ENCODE measurements at regions not wholly inside any gene's neighbourhood (a gene's known extent, or its start where the extent isn't known, plus 50 kb on each side); places are given as distances from the start of the nearest gene placed in this dataset.

DNA sequence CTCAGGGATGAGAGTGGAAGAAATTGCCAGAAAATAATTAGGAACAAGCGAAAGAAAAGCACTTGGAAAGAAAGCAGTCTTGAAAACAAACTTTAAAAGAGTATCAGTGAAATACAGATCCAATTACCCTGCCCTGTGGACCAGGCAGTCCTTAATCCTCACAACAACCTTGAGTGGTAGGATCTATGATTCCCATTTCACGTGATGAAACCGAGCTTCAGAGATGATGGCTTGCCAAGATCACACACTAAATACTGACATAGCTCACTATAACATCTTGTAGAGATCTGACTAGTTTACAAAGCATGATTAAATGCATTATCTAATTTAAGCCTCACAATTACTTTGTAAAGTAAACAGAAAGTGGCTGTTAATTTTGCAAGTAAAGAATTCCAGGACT is 55.5 kb upstream of the ABCA1 start:
- no peaks in the 10 kb centered on the region for H4K20me1 ChIP-seq (ENCODE audit: insufficient read depth, low read length)
- H3K4me1 ChIP-seq (ENCODE audit: low read length): peaks cover 8% of the 10 kb centered on the region; the same call in 1 of the 2 replicates
- H2AFZ ChIP-seq (ENCODE audit: low read length): no peak overlapping the region
- H3K27ac ChIP-seq (ENCODE audit: low read length): no peak overlapping the region
- no peak overlapping the region for H3K4me3 ChIP-seq (ENCODE audit: low read length)
- H3K27me3 ChIP-seq (replicated peaks; ENCODE audit: insufficient read depth, low read length): no peaks in the 10 kb centered on the region
- no peak for DNase-seq
- H3K36me3 ChIP-seq (replicated peaks; ENCODE audit: insufficient read depth, low read length): no peaks in the 10 kb centered on the region
- no peaks in the 10 kb centered on the region for H3F3A ChIP-seq (ENCODE audit: insufficient read depth, low read length)
- TF ChIP-seq, protein P1, sequence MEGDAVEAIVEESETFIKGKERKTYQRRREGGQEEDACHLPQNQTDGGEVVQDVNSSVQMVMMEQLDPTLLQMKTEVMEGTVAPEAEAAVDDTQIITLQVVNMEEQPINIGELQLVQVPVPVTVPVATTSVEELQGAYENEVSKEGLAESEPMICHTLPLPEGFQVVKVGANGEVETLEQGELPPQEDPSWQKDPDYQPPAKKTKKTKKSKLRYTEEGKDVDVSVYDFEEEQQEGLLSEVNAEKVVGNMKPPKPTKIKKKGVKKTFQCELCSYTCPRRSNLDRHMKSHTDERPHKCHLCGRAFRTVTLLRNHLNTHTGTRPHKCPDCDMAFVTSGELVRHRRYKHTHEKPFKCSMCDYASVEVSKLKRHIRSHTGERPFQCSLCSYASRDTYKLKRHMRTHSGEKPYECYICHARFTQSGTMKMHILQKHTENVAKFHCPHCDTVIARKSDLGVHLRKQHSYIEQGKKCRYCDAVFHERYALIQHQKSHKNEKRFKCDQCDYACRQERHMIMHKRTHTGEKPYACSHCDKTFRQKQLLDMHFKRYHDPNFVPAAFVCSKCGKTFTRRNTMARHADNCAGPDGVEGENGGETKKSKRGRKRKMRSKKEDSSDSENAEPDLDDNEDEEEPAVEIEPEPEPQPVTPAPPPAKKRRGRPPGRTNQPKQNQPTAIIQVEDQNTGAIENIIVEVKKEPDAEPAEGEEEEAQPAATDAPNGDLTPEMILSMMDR (IDR thresholded peaks at IDR 0.05; ENCODE audit: low read length): no peak
- no peak for TF ChIP-seq EZH2 (optimal IDR thresholded peaks at IDR 0.05; ENCODE audit: low read depth, low read length)
- no peak for TF ChIP-seq EZH2phosphoT487 (IDR thresholded peaks at IDR 0.05; ENCODE audit: low read length)
- H3K9ac ChIP-seq (ENCODE audit: low read length): no peak overlapping the region
- no peaks in the 10 kb centered on the region for H3K79me2 ChIP-seq (ENCODE audit: low read length)
- H3K4me2 ChIP-seq (ENCODE audit: low read depth, low read length): no peak overlapping the region
- no peaks in the 10 kb centered on the region for H3K9me2 ChIP-seq (replicated peaks; ENCODE audit: insufficient read depth, low read length)
- no peaks in the 10 kb centered on the region for H3K9me3 ChIP-seq (replicated peaks; ENCODE audit: insufficient read depth, low read length)

DNA sequence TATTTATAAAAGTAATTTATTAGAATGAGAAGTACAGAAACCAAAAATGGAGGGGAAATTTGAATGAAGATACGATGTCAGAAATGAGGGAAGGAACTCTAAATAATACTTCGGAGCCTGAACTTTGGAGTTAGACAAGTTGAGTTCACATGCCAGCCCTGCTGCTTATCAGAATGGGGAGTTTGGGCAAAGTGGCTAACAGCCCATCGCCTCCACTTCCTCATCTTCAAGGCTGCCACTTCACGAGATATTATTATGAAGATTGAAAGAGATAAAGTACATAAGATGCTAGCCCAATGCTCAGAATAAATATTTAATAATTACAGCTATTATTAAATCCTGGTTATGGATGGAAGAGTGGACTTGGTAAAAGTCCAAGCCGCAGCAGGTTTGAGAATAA is 56.2 kb upstream of the ABCA1 start:
- TF ChIP-seq, protein P1 (IDR thresholded peaks at IDR 0.05; ENCODE audit: low read length): no peak
- no peak for TF ChIP-seq EZH2 (optimal IDR thresholded peaks at IDR 0.05; ENCODE audit: low read depth, low read length)
- Histone ChIP-seq H3F3A (ENCODE audit: insufficient read depth, low read length) (no peaks in the 10 kb centered on the region), H2AFZ (ENCODE audit: low read length) (no peak overlapping the region), H3K27ac (ENCODE audit: low read length) (no peak overlapping the region), H4K20me1 (ENCODE audit: insufficient read depth, low read length) (no peaks in the 10 kb centered on the region), H3K4me2 (ENCODE audit: low read depth, low read length) (no peak overlapping the region), H3K4me3 (ENCODE audit: low read length) (no peak overlapping the region), H3K9ac (ENCODE audit: low read length) (no peak overlapping the region), H3K36me3 (replicated peaks; ENCODE audit: insufficient read depth, low read length) (no peaks in the 10 kb centered on the region), H3K9me2 (replicated peaks; ENCODE audit: insufficient read depth, low read length) (no peaks in the 10 kb centered on the region), H3K27me3 (replicated peaks; ENCODE audit: insufficient read depth, low read length) (no peaks in the 10 kb centered on the region), H3K79me2 (ENCODE audit: low read length) (no peaks in the 10 kb centered on the region), H3K4me1 (ENCODE audit: low read length) (peaks cover 8% of the 10 kb centered on the region; the same call in 1 of the 2 replicates), H3K9me3 (replicated peaks; ENCODE audit: insufficient read depth, low read length) (no peaks in the 10 kb centered on the region)
- no peak for DNase-seq

DNA sequence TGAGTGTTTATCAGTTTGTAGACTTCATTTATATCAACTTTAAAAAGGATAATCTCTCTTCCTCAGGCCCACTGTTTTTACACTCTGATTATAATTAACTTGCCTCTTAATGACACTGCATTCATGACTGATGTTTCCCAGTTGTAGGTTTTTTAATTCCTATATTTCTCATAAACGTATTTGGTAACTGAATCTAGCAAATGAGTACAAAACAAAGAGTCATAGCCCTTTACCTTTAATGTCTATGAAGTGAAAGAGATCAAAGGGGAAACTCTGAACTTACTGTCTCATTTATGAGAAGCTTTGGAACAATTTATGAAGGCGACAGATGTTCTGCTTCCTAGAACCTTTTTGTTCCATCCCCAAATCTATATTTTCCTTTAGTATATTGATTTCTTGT is 56.6 kb upstream of the ABCA1 start:
- Histone ChIP-seq H3K4me2 (ENCODE audit: low read depth, low read length) (no peak overlapping the region), H3K9me3 (replicated peaks; ENCODE audit: insufficient read depth, low read length) (no peaks in the 10 kb centered on the region), H3K9ac (ENCODE audit: low read length) (no peak overlapping the region), H3K9me2 (replicated peaks; ENCODE audit: insufficient read depth, low read length) (no peaks in the 10 kb centered on the region), H3K27me3 (replicated peaks; ENCODE audit: insufficient read depth, low read length) (no peaks in the 10 kb centered on the region), H2AFZ (ENCODE audit: low read length) (no peak overlapping the region), H3K4me1 (ENCODE audit: low read length) (peaks cover 8% of the 10 kb centered on the region; the same call in 1 of the 2 replicates), H3K4me3 (ENCODE audit: low read length) (no peak overlapping the region), H3K36me3 (replicated peaks; ENCODE audit: insufficient read depth, low read length) (no peaks in the 10 kb centered on the region), H3K27ac (ENCODE audit: low read length) (no peak overlapping the region), H4K20me1 (ENCODE audit: insufficient read depth, low read length) (no peaks in the 10 kb centered on the region), H3K79me2 (ENCODE audit: low read length) (no peaks in the 10 kb centered on the region), H3F3A (ENCODE audit: insufficient read depth, low read length) (no peaks in the 10 kb centered on the region)
- no peak for DNase-seq
- no peak for TF ChIP-seq EZH2 (optimal IDR thresholded peaks at IDR 0.05; ENCODE audit: low read depth, low read length)

DNA sequence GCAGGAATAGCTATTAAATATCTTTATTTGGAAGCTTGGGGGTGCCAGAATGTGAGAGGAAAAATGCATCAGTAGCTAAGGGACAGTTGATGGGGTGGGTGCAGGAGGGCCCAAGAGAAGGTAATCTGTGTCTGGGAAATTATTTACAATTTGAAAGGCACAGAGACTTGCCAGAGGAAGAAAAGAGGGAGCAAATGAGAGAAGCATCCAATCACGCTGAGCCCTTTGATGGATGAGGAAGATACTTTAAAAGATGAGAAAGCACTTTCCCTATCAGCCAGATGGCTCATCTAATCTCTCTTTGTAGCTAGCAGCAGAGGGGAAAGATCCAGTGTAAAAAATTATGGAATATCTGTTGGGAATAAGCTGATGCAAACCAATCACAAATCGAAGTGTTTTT is 57.0 kb upstream of the ABCA1 start:
- H3K9me2 ChIP-seq (replicated peaks; ENCODE audit: insufficient read depth, low read length): no peaks in the 10 kb centered on the region
- no peaks in the 10 kb centered on the region for H3K36me3 ChIP-seq (replicated peaks; ENCODE audit: insufficient read depth, low read length)
- peaks cover 9% of the 10 kb centered on the region; the same call in 1 of the 2 replicates for H3K4me1 ChIP-seq (ENCODE audit: low read length)
- no peak overlapping the region for H3K27ac ChIP-seq (ENCODE audit: low read length)
- no peaks in the 10 kb centered on the region for H3K9me3 ChIP-seq (replicated peaks; ENCODE audit: insufficient read depth, low read length)
- no peaks in the 10 kb centered on the region for H4K20me1 ChIP-seq (ENCODE audit: insufficient read depth, low read length)
- no peak overlapping the region for H3K4me3 ChIP-seq (ENCODE audit: low read length)
- DNase-seq: no peak
- H3K4me2 ChIP-seq (ENCODE audit: low read depth, low read length): no peak overlapping the region
- H2AFZ ChIP-seq (ENCODE audit: low read length): no peak overlapping the region
- no peak overlapping the region for H3K9ac ChIP-seq (ENCODE audit: low read length)
- no peaks in the 10 kb centered on the region for H3K27me3 ChIP-seq (replicated peaks; ENCODE audit: insufficient read depth, low read length)
- H3K79me2 ChIP-seq (ENCODE audit: low read length): no peaks in the 10 kb centered on the region
- no peaks in the 10 kb centered on the region for H3F3A ChIP-seq (ENCODE audit: insufficient read depth, low read length)
- TF ChIP-seq, protein P1 (IDR thresholded peaks at IDR 0.05; ENCODE audit: low read length): no peak
- TF ChIP-seq EZH2phosphoT487 (IDR thresholded peaks at IDR 0.05; ENCODE audit: low read length): no peak
- no peak for TF ChIP-seq EZH2 (optimal IDR thresholded peaks at IDR 0.05; ENCODE audit: low read depth, low read length)
